ENCODE measurements at regions not wholly inside any gene's neighbourhood (a gene's known extent, or its start where the extent isn't known, plus 50 kb on each side); places are given as distances from the start of the nearest gene placed in this dataset.

DNA sequence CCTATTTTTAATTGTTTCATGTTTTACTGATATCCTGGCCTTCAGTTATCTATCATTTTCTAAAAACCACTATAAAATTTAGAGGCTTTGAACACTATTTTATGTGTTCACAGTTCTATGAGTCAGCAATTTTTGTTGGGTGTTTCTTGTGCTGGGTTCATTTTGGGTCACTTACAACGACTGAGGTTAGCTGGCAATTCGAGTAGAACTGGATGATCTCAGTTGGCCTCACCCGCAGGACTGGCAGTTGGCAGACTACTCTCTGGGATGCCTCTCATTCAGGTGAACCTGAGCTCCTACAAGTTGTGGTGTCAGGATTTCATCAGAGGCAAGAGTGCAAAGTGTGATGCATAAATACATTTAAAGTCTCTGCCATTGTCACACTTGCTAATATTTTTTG lies 151.0 kb upstream of the PAPPA start:
- H3K36me3 ChIP-seq (ENCODE audit: control insufficient read depth, insufficient read depth, low read length): no peaks in the 10 kb centered on the region
- CTCF ChIA-PET: interaction anchor here (0.8 kb wide), 1 partner anchor 10 kb away, joined by 3 read pairs; no protein-coding TSS in a partner anchor
- TF ChIP-seq CTCF (IDR thresholded peaks at IDR 0.05; ENCODE audit: insufficient read depth, low read depth, low read length): no peak
- DNase-seq (ENCODE audit: low read depth): no peak
- POLR2A ChIA-PET: no interaction called here
- no peak overlapping the region for H3K4me3 ChIP-seq (ENCODE audit: low read depth, low read length)
- no peaks in the 10 kb centered on the region for H3K27me3 ChIP-seq (ENCODE audit: control insufficient read depth, insufficient read depth, low read length)

GRCh38 chr9:116003397-116003796 lies 150.2 kb upstream of the PAPPA start:
- no peak for TF ChIP-seq CTCF (IDR thresholded peaks at IDR 0.05; ENCODE audit: insufficient read depth, low read depth, low read length)
- Histone ChIP-seq H3K36me3 (ENCODE audit: control insufficient read depth, insufficient read depth, low read length) (no peaks in the 10 kb centered on the region), H3K27me3 (ENCODE audit: control insufficient read depth, insufficient read depth, low read length) (no peaks in the 10 kb centered on the region), H3K4me3 (ENCODE audit: low read depth, low read length) (no peak overlapping the region)
- POLR2A ChIA-PET: no interaction called here
- no peak for DNase-seq (ENCODE audit: low read depth)
- CTCF ChIA-PET: interaction anchor here (0.8 kb wide), 1 partner anchor 9 kb away, joined by 3 read pairs; no protein-coding TSS in a partner anchor

GRCh38 chr9:116005205-116005604 lies 148.4 kb upstream of the PAPPA start:
- H3K36me3 ChIP-seq (ENCODE audit: control insufficient read depth, insufficient read depth, low read length): no peaks in the 10 kb centered on the region
- CTCF ChIA-PET: interaction anchor here (0.7 kb wide), 1 partner anchor 11 kb away, joined by 3 read pairs; no protein-coding TSS in a partner anchor
- TF ChIP-seq CTCF (IDR thresholded peaks at IDR 0.05; ENCODE audit: insufficient read depth, low read depth, low read length): no peak
- H3K4me3 ChIP-seq (ENCODE audit: low read depth, low read length): no peak overlapping the region
- POLR2A ChIA-PET: no interaction called here
- DNase-seq (ENCODE audit: low read depth): no peak
- H3K27me3 ChIP-seq (ENCODE audit: control insufficient read depth, insufficient read depth, low read length): no peaks in the 10 kb centered on the region

- POLR2A ChIA-PET: no interaction called here
- CTCF ChIA-PET: interaction anchor here (1.3 kb wide), 1 partner anchor 63 kb away, joined by 4 read pairs; no protein-coding TSS in a partner anchor
- TF ChIP-seq CTCF (IDR thresholded peaks at IDR 0.05; ENCODE audit: insufficient read depth, low read depth, low read length): no peak
- H3K27me3 ChIP-seq (ENCODE audit: control insufficient read depth, insufficient read depth, low read length): no peaks in the 10 kb centered on the region
- no peak for DNase-seq (ENCODE audit: low read depth)
- no peak overlapping the region for H3K4me3 ChIP-seq (ENCODE audit: low read depth, low read length)
- H3K36me3 ChIP-seq (ENCODE audit: control insufficient read depth, insufficient read depth, low read length): no peaks in the 10 kb centered on the region
These were observed 145.8 kb upstream of the PAPPA start for GRCh38 chr9:116007824-116008223.

DNA sequence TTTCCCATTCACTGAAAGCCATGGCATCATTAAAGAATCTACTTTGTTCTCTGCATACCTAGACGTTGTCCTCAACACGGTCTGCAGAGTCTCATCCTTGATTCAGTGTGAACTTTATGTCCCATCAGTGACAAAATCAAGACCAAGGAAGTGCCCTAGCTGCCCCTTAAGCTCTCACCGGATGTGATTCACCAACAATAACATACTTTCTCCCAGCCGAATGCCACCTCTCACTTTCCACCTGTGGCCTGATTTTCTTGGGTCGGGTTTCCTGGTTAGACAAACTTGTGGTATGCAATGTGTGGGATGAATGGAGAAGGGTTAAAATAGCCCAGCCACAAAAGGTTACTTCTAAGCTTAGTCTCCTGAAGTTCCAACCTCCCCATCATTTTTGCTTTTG lies 145.3 kb upstream of the PAPPA start:
- DNase-seq (ENCODE audit: low read depth): no peak
- ChIA-PET POLR2A (no interaction called here), CTCF (interaction anchor here (1.3 kb wide), 1 partner anchor 64 kb away, joined by 4 read pairs; no protein-coding TSS in a partner anchor)
- H3K27me3 ChIP-seq (ENCODE audit: control insufficient read depth, insufficient read depth, low read length): no peaks in the 10 kb centered on the region
- no peaks in the 10 kb centered on the region for H3K36me3 ChIP-seq (ENCODE audit: control insufficient read depth, insufficient read depth, low read length)
- TF ChIP-seq CTCF (IDR thresholded peaks at IDR 0.05; ENCODE audit: insufficient read depth, low read depth, low read length): no peak
- no peak overlapping the region for H3K4me3 ChIP-seq (ENCODE audit: low read depth, low read length)
